Neural progenitor cell (in vitro differentiated cells): ENCODE measurements at regions not wholly inside any gene's neighbourhood (a gene's known extent, or its start where the extent isn't known, plus 50 kb on each side); places are given as distances from the start of the nearest gene placed in this dataset.

Experiments used
- DNase-seq: peaks from one replicate; pipeline ENCODE4 v3.0.0-alpha.2; 2016; ENCODE audit warnings: low spot score
- H2AFZ ChIP-seq: fragments of 200-600 bp; sonication (generic); replicated peaks from 2 replicates; pipeline ENCODE4 v1.6.1; 2016; ENCODE audit warnings: antibody characterized with exemption
- H3F3A ChIP-seq: fragments of 200-600 bp; sonication (generic); 2 replicates; pipeline ENCODE4 v1.6.1; 2016; ENCODE audit warnings: antibody characterized with exemption, low read depth
- H3K27ac ChIP-seq: fragments of 200-600 bp; sonication (generic); 2 replicates; pipeline ENCODE4 v1.5.1; 2016; ENCODE audit warnings: mild to moderate bottlenecking
- H3K27me3 ChIP-seq: fragments of 200-600 bp; sonication (generic); 2 replicates; pipeline ENCODE4 v1.6.1; 2016; ENCODE audit warnings: mild to moderate bottlenecking, moderate library complexity
- H3K36me3 ChIP-seq: fragments of 200-600 bp; sonication (generic); 2 replicates; pipeline ENCODE4 v1.5.1; 2016
- H3K4me1 ChIP-seq: fragments of 200-600 bp; sonication (generic); 2 replicates; pipeline ENCODE4 v1.6.1; 2016; ENCODE audit warnings: mixed run types
- H3K4me2 ChIP-seq: fragments of 200-600 bp; sonication (generic); 2 replicates; pipeline ENCODE4 v1.6.1; 2016
- H3K4me3 ChIP-seq: fragments of 200-600 bp; sonication (generic); 2 replicates; pipeline ENCODE4 v1.5.1; 2016
- H3K79me2 ChIP-seq: fragments of 200-600 bp; sonication (generic); 2 replicates; pipeline ENCODE4 v1.6.1; 2016; ENCODE audit warnings: low read depth
- H3K9ac ChIP-seq: fragments of 200-600 bp; sonication (generic); 2 replicates; pipeline ENCODE4 v1.6.1; 2016
- H3K9me3 ChIP-seq: fragments of 200-600 bp; sonication (generic); 2 replicates; pipeline ENCODE4 v1.5.1; 2016; ENCODE audit warnings: low read depth
- H4K20me1 ChIP-seq: fragments of 200-600 bp; sonication (generic); 2 replicates; pipeline ENCODE4 v1.6.1; 2016; ENCODE audit warnings: low read depth
- H3K27ac Mint-ChIP-seq: 3 replicates; pipeline ENCODE4 v1.8.0; 2021; ENCODE audit warnings: mixed read lengths
- H3K27me3 Mint-ChIP-seq: 2 replicates; pipeline ENCODE4 v1.8.0; 2022; ENCODE audit warnings: low read depth, mild to moderate bottlenecking, inconsistent platforms, moderate library complexity, mixed read lengths; ENCODE audit not compliant: insufficient read depth
- H3K36me3 Mint-ChIP-seq: 3 replicates; pipeline ENCODE4 v1.8.0; 2021; ENCODE audit warnings: mixed read lengths
- H3K4me1 Mint-ChIP-seq: 3 replicates; pipeline ENCODE4 v1.8.0; 2021; ENCODE audit warnings: mixed read lengths
- H3K4me3 Mint-ChIP-seq: 3 replicates; pipeline ENCODE4 v1.8.0; 2021; ENCODE audit warnings: mild to moderate bottlenecking, moderate library complexity, mixed read lengths
- H3K9me3 Mint-ChIP-seq: 3 replicates; pipeline ENCODE4 v1.8.0; 2020; ENCODE audit warnings: mixed read lengths
- CTCF ChIP-seq: fragments of 200-600 bp; sonication (generic); IDR thresholded peaks from 2 replicates; pipeline ENCODE4 v1.5.1; 2017; ENCODE audit warnings: antibody characterized with exemption, mild to moderate bottlenecking
- EZH2 ChIP-seq: fragments of 200-600 bp; sonication (generic); IDR thresholded peaks from 2 replicates; pipeline ENCODE4 v1.6.1; 2017; ENCODE audit warnings: antibody characterized with exemption, mild to moderate bottlenecking, moderate library complexity
- EZH2phosphoT487 ChIP-seq: fragments of 200-600 bp; sonication (generic); IDR thresholded peaks from 2 replicates; pipeline ENCODE4 v1.6.1; 2017; ENCODE audit warnings: antibody characterized with exemption

- no peaks in the 10 kb centered on the region for H3K79me2 ChIP-seq
- H3F3A ChIP-seq = no peaks in the 10 kb centered on the region
- no peaks in the 10 kb centered on the region for H3K9me3 ChIP-seq
- H3K36me3 ChIP-seq = no peaks in the 10 kb centered on the region
- H3K4me3 ChIP-seq = no peak overlapping the region
- no peaks in the 10 kb centered on the region for H3K27me3 ChIP-seq
- no peaks in the 10 kb centered on the region for H4K20me1 ChIP-seq
- Mint-ChIP-seq H3K4me1 (peaks cover 22% of the 10 kb centered on the region), H3K27me3 (peaks cover 4% of the 10 kb centered on the region), H3K4me3 (no peak overlapping the region), H3K9me3 (peaks cover 3% of the 10 kb centered on the region), H3K36me3 (no peaks in the 10 kb centered on the region), H3K27ac (peak overlapping the region; percentile 22)
- no peak for DNase-seq
- H3K4me1 ChIP-seq = peaks cover 14% of the 10 kb centered on the region
- H3K27ac ChIP-seq = no peak overlapping the region
- no peak overlapping the region for H3K9ac ChIP-seq
- TF ChIP-seq EZH2 = no peak
- H3K4me2 ChIP-seq = no peak overlapping the region
- H2AFZ ChIP-seq = peak overlapping the region; percentile 30
Measured at GRCh38 chr11:121368364-121369240, 76.0 kb downstream of the SC5D start.

GRCh38 chr11:121369366-121369765 is 76.8 kb downstream of the SC5D start:
- Histone ChIP-seq H3K27ac (no peak overlapping the region), H3F3A (no peaks in the 10 kb centered on the region), H3K4me2 (no peak overlapping the region), H3K79me2 (no peaks in the 10 kb centered on the region), H3K27me3 (no peaks in the 10 kb centered on the region), H3K4me1 (peaks cover 14% of the 10 kb centered on the region), H2AFZ (no peak overlapping the region), H3K9me3 (no peaks in the 10 kb centered on the region), H3K36me3 (no peaks in the 10 kb centered on the region), H4K20me1 (no peaks in the 10 kb centered on the region), H3K4me3 (no peak overlapping the region), H3K9ac (no peak overlapping the region)
- TF ChIP-seq CTCF (no peak), EZH2 (no peak), EZH2phosphoT487 (no peak)
- Mint-ChIP-seq H3K36me3 (no peaks in the 10 kb centered on the region), H3K27ac (no peak overlapping the region), H3K27me3 (peaks cover 6% of the 10 kb centered on the region), H3K9me3 (peaks cover 3% of the 10 kb centered on the region), H3K4me1 (peaks cover 22% of the 10 kb centered on the region), H3K4me3 (no peak overlapping the region)
- DNase-seq = no peak

- Histone ChIP-seq H4K20me1 (no peaks in the 10 kb centered on the region), H3K9me3 (no peaks in the 10 kb centered on the region), H3K79me2 (no peaks in the 10 kb centered on the region), H3K27me3 (no peaks in the 10 kb centered on the region), H3K9ac (no peak overlapping the region), H3F3A (no peaks in the 10 kb centered on the region), H3K4me2 (no peak overlapping the region), H3K27ac (no peak overlapping the region), H3K4me1 (peaks cover 8% of the 10 kb centered on the region), H3K4me3 (no peak overlapping the region), H2AFZ (no peak overlapping the region), H3K36me3 (no peaks in the 10 kb centered on the region)
- TF ChIP-seq CTCF = no peak
- TF ChIP-seq EZH2phosphoT487 = no peak
- no peak for TF ChIP-seq EZH2
- H3K36me3 Mint-ChIP-seq = no peaks in the 10 kb centered on the region
- H3K9me3 Mint-ChIP-seq = peaks cover 4% of the 10 kb centered on the region
- no peak for DNase-seq
- H3K27ac Mint-ChIP-seq = no peak overlapping the region
- H3K4me3 Mint-ChIP-seq = no peak overlapping the region
- peaks cover 3% of the 10 kb centered on the region for H3K27me3 Mint-ChIP-seq
- H3K4me1 Mint-ChIP-seq = peaks cover 16% of the 10 kb centered on the region
Measured at GRCh38 chr11:121372028-121372427, 79.5 kb downstream of the SC5D start.
